ENCODE measurements at regions not wholly inside any gene's neighbourhood (a gene's known extent, or its start where the extent isn't known, plus 50 kb on each side); places are given as distances from the start of the nearest gene placed in this dataset.

GRCh38 chr5:167673942-167674341 lies 617.5 kb upstream of the WWC1 start:
- no peaks in the 10 kb centered on the region for H3K4me1 Mint-ChIP-seq
- WGBS (ENCODE audit: insufficient coverage), result 77% methylated on average over 2 of the region's 2 CpGs
- TF ChIP-seq CTCF (IDR thresholded peaks at IDR 0.05) (no peak), EZH2 (IDR thresholded peaks at IDR 0.05; ENCODE audit: borderline replicate concordance, insufficient read depth, low read depth, low read length, poor library complexity, severe bottlenecking) (no peak)
- DNase-seq, result no peak
- Histone ChIP-seq H3K79me2 (ENCODE audit: control insufficient read depth, insufficient read depth, low read length) (no peaks in the 10 kb centered on the region), H3K4me2 (replicated peaks; ENCODE audit: low read depth, low read length, poor library complexity, severe bottlenecking) (no peak overlapping the region), H3K4me3 (ENCODE audit: control extremely low read depth in 1 of 5, extremely low read depth in 1 of 5, insufficient read depth in 1 of 5, low read depth in 2 of 5, low read length in 4 of 5) (no peak overlapping the region), H3K4me1 (ENCODE audit: control insufficient read depth in 2 of 2, insufficient read depth in 2 of 2, low read length in 2 of 2) (no peaks in the 10 kb centered on the region), H3K9ac (ENCODE audit: low read length) (no peak overlapping the region), H3K27ac (ENCODE audit: low read length in 2 of 2) (no peak overlapping the region), H3K9me3 (ENCODE audit: control extremely low read depth in 1 of 3, control insufficient read depth in 2 of 3, insufficient read depth in 1 of 3, low read length in 2 of 3) (peaks cover 0 to 5% (median 0%) of the 10 kb centered on the region in 3 donors), H2AFZ (ENCODE audit: insufficient read depth, low read depth, low read length, poor library complexity, severe bottlenecking) (no peak overlapping the region), H3K36me3 (replicated peaks in 1 of 2; ENCODE audit: control extremely low read depth in 1 of 2, control insufficient read depth in 1 of 2, extremely low read depth in 1 of 2, insufficient read depth in 2 of 2, low read length in 1 of 2) (no peaks in the 10 kb centered on the region), H3K27me3 (replicated peaks in 1 of 4; ENCODE audit: control extremely low read depth in 1 of 4, control insufficient read depth in 3 of 4, insufficient read depth in 4 of 4, low read length in 3 of 4) (no peaks in the 10 kb centered on the region), H4K20me1 (ENCODE audit: control insufficient read depth, insufficient read depth, low read length, poor library complexity, severe bottlenecking) (no peaks in the 10 kb centered on the region)
- CTCF ChIA-PET, result no interaction called here
- ATAC-seq (ENCODE audit: low read depth), result no peak
- POLR2A ChIA-PET, result no interaction called here
- peaks cover 6% of the 10 kb centered on the region for H3K9me3 Mint-ChIP-seq (ENCODE audit: insufficient read depth)
- no peaks in the 10 kb centered on the region for H3K27me3 Mint-ChIP-seq
- intact Hi-C loops (cut with micrococcal nuclease), result no loop called here
- H3K27ac Mint-ChIP-seq, result no peak overlapping the region
- H3K4me3 Mint-ChIP-seq, result no peak overlapping the region

GRCh38 chr5:167678481-167678880 lies 613.0 kb upstream of the WWC1 start:
- TF ChIP-seq CTCF (IDR thresholded peaks at IDR 0.05) (no peak), EZH2 (IDR thresholded peaks at IDR 0.05; ENCODE audit: borderline replicate concordance, insufficient read depth, low read depth, low read length, poor library complexity, severe bottlenecking) (no peak)
- H3K4me3 Mint-ChIP-seq, result no peak overlapping the region

More at GRCh38 chr5:167678481-167678880, 613.0 kb upstream of the WWC1 start:
- no peak overlapping the region for H3K4me3 ChIP-seq (ENCODE audit: control extremely low read depth in 1 of 5, extremely low read depth in 1 of 5, insufficient read depth in 1 of 5, low read depth in 2 of 5, low read length in 4 of 5)
- ChIA-PET POLR2A (no interaction called here), CTCF (no interaction called here)
- DNase-seq (no peak), ATAC-seq (ENCODE audit: low read depth) (no peak)
- no peak overlapping the region for H3K27ac ChIP-seq (ENCODE audit: low read length in 2 of 2)
- H3K79me2 ChIP-seq (ENCODE audit: control insufficient read depth, insufficient read depth, low read length), result no peaks in the 10 kb centered on the region
- no peaks in the 10 kb centered on the region for H3K4me1 ChIP-seq (ENCODE audit: control insufficient read depth in 2 of 2, insufficient read depth in 2 of 2, low read length in 2 of 2)
- H3K36me3 ChIP-seq (replicated peaks in 1 of 2; ENCODE audit: control extremely low read depth in 1 of 2, control insufficient read depth in 1 of 2, extremely low read depth in 1 of 2, insufficient read depth in 2 of 2, low read length in 1 of 2), result no peaks in the 10 kb centered on the region
- H3K9me3 ChIP-seq (ENCODE audit: control extremely low read depth in 1 of 3, control insufficient read depth in 2 of 3, insufficient read depth in 1 of 3, low read length in 2 of 3), result peaks cover 0 to 6% (median 5%) of the 10 kb centered on the region in 3 donors
- Mint-ChIP-seq H3K27me3 (no peaks in the 10 kb centered on the region), H3K4me1 (no peaks in the 10 kb centered on the region), H3K9me3 (ENCODE audit: insufficient read depth) (peaks cover 10% of the 10 kb centered on the region), H3K27ac (no peak overlapping the region)
- no peaks in the 10 kb centered on the region for H4K20me1 ChIP-seq (ENCODE audit: control insufficient read depth, insufficient read depth, low read length, poor library complexity, severe bottlenecking)
- no peak overlapping the region for H2AFZ ChIP-seq (ENCODE audit: insufficient read depth, low read depth, low read length, poor library complexity, severe bottlenecking)
- H3K4me2 ChIP-seq (replicated peaks; ENCODE audit: low read depth, low read length, poor library complexity, severe bottlenecking), result no peak overlapping the region
- intact Hi-C loops (cut with micrococcal nuclease), result no loop called here
- WGBS (ENCODE audit: insufficient coverage), result 80% methylated on average over 1 of the region's 3 CpGs
- H3K9ac ChIP-seq (ENCODE audit: low read length), result no peak overlapping the region
- no peaks in the 10 kb centered on the region for H3K27me3 ChIP-seq (replicated peaks in 1 of 4; ENCODE audit: control extremely low read depth in 1 of 4, control insufficient read depth in 3 of 4, insufficient read depth in 4 of 4, low read length in 3 of 4)
